ENCODE measurements at regions not wholly inside any gene's neighbourhood (a gene's known extent, or its start where the extent isn't known, plus 50 kb on each side); places are given as distances from the start of the nearest gene placed in this dataset.

GRCh38 chr15:35229085-35229484 is 144.0 kb upstream of the NANOGP8 start:
- Histone ChIP-seq H3K4me2 (ENCODE audit: low read length, poor library complexity, severe bottlenecking) (no peak overlapping the region), H3K4ac (ENCODE audit: low read depth in 1 of 2, low read length in 2 of 2) (no peak overlapping the region), H4K8ac (ENCODE audit: low read length) (no peak overlapping the region), H3K27me3 (ENCODE audit: control insufficient read depth in 1 of 2, insufficient read depth in 1 of 2, low read length in 2 of 2) (no peaks in the 10 kb centered on the region), H3K4me3 (ENCODE audit: insufficient read depth in 1 of 2, low read depth in 1 of 2, low read length in 2 of 2) (no peak overlapping the region), H3K36me3 (ENCODE audit: control insufficient read depth in 1 of 2, insufficient read depth in 2 of 2, low read depth in 1 of 2, low read length in 2 of 2) (no peaks in the 10 kb centered on the region), H2BK15ac (ENCODE audit: low read depth, poor library complexity, severe bottlenecking) (no peak overlapping the region), H3K18ac (ENCODE audit: low read depth in 1 of 2, low read length in 2 of 2) (no peak overlapping the region), H2BK5ac (ENCODE audit: low read depth, low read length, poor library complexity, severe bottlenecking) (no peak overlapping the region), H3K4me1 (ENCODE audit: control insufficient read depth, insufficient read depth, low read depth, low read length) (no peaks in the 10 kb centered on the region), H3K9ac (ENCODE audit: low read length) (no peak overlapping the region), H2AFZ (ENCODE audit: low read depth, low read length) (no peak overlapping the region), H3K79me1 (replicated peaks; ENCODE audit: low read length, poor library complexity, severe bottlenecking) (no peaks in the 10 kb centered on the region), H2AK5ac (ENCODE audit: low read length, severe bottlenecking) (no peak overlapping the region), H3K9me3 (ENCODE audit: control insufficient read depth, low read length) (peaks cover 29% of the 10 kb centered on the region), H3K27ac (ENCODE audit: low read length, poor library complexity, severe bottlenecking) (no peak overlapping the region), H3K23ac (ENCODE audit: low read length in 2 of 2) (no peak overlapping the region), H2BK120ac (ENCODE audit: low read depth, low read length) (no peak overlapping the region), H3K14ac (ENCODE audit: low read length in 2 of 2) (no peak overlapping the region), H2BK12ac (ENCODE audit: low read length in 2 of 2) (no peak overlapping the region), H4K91ac (ENCODE audit: low read length) (no peak overlapping the region)
- no peak for DNase-seq
- WGBS: 100% methylated on average over 1 of the region's 3 CpGs

- H2BK12ac ChIP-seq (ENCODE audit: low read length in 2 of 2): no peak overlapping the region
- no CpG with 5 or more reads among the region's 1 CpG for WGBS
Observed at GRCh38 chr15:35218215-35218614, 133.1 kb upstream of the NANOGP8 start.

GRCh38 chr15:35215093-35215492 is 130.0 kb upstream of the NANOGP8 start:
- Histone ChIP-seq H3K9ac (ENCODE audit: low read length) (no peak overlapping the region), H3K36me3 (ENCODE audit: control insufficient read depth in 1 of 2, insufficient read depth in 2 of 2, low read depth in 1 of 2, low read length in 2 of 2) (no peaks in the 10 kb centered on the region), H3K79me1 (replicated peaks; ENCODE audit: low read length, poor library complexity, severe bottlenecking) (no peaks in the 10 kb centered on the region), H2BK5ac (ENCODE audit: low read depth, low read length, poor library complexity, severe bottlenecking) (no peak overlapping the region), H3K23ac (ENCODE audit: low read length in 2 of 2) (no peak overlapping the region), H4K91ac (ENCODE audit: low read length) (no peak overlapping the region), H2AK5ac (ENCODE audit: low read length, severe bottlenecking) (no peak overlapping the region), H2BK120ac (ENCODE audit: low read depth, low read length) (no peak overlapping the region), H3K9me3 (ENCODE audit: control insufficient read depth, low read length) (no peaks in the 10 kb centered on the region), H3K27ac (ENCODE audit: low read length, poor library complexity, severe bottlenecking) (no peak overlapping the region), H4K8ac (ENCODE audit: low read length) (no peak overlapping the region), H3K4me2 (ENCODE audit: low read length, poor library complexity, severe bottlenecking) (no peak overlapping the region), H3K18ac (ENCODE audit: low read depth in 1 of 2, low read length in 2 of 2) (no peak overlapping the region), H2AFZ (ENCODE audit: low read depth, low read length) (no peak overlapping the region), H3K4me3 (ENCODE audit: insufficient read depth in 1 of 2, low read depth in 1 of 2, low read length in 2 of 2) (no peak overlapping the region), H2BK12ac (ENCODE audit: low read length in 2 of 2) (no peak overlapping the region), H3K27me3 (ENCODE audit: control insufficient read depth in 1 of 2, insufficient read depth in 1 of 2, low read length in 2 of 2) (no peaks in the 10 kb centered on the region), H2BK15ac (ENCODE audit: low read depth, poor library complexity, severe bottlenecking) (no peak overlapping the region), H3K14ac (ENCODE audit: low read length in 2 of 2) (no peak overlapping the region), H3K4me1 (ENCODE audit: control insufficient read depth, insufficient read depth, low read depth, low read length) (no peaks in the 10 kb centered on the region), H3K4ac (ENCODE audit: low read depth in 1 of 2, low read length in 2 of 2) (no peak overlapping the region)
- DNase-seq: no peak

More at GRCh38 chr15:35218215-35218614, 133.1 kb upstream of the NANOGP8 start:
- Histone ChIP-seq H3K18ac (ENCODE audit: low read depth in 1 of 2, low read length in 2 of 2) (no peak overlapping the region), H2AFZ (ENCODE audit: low read depth, low read length) (no peak overlapping the region), H3K79me1 (replicated peaks; ENCODE audit: low read length, poor library complexity, severe bottlenecking) (no peaks in the 10 kb centered on the region), H2BK15ac (ENCODE audit: low read depth, poor library complexity, severe bottlenecking) (no peak overlapping the region), H4K8ac (ENCODE audit: low read length) (no peak overlapping the region), H3K4me1 (ENCODE audit: control insufficient read depth, insufficient read depth, low read depth, low read length) (no peaks in the 10 kb centered on the region), H4K91ac (ENCODE audit: low read length) (no peak overlapping the region), H3K27me3 (ENCODE audit: control insufficient read depth in 1 of 2, insufficient read depth in 1 of 2, low read length in 2 of 2) (no peaks in the 10 kb centered on the region), H3K27ac (ENCODE audit: low read length, poor library complexity, severe bottlenecking) (no peak overlapping the region), H3K4me3 (ENCODE audit: insufficient read depth in 1 of 2, low read depth in 1 of 2, low read length in 2 of 2) (no peak overlapping the region), H3K9ac (ENCODE audit: low read length) (no peak overlapping the region), H3K14ac (ENCODE audit: low read length in 2 of 2) (no peak overlapping the region), H3K9me3 (ENCODE audit: control insufficient read depth, low read length) (no peaks in the 10 kb centered on the region), H2BK120ac (ENCODE audit: low read depth, low read length) (no peak overlapping the region), H3K4ac (ENCODE audit: low read depth in 1 of 2, low read length in 2 of 2) (no peak overlapping the region), H2BK5ac (ENCODE audit: low read depth, low read length, poor library complexity, severe bottlenecking) (no peak overlapping the region), H3K23ac (ENCODE audit: low read length in 2 of 2) (no peak overlapping the region), H2AK5ac (ENCODE audit: low read length, severe bottlenecking) (no peak overlapping the region), H3K4me2 (ENCODE audit: low read length, poor library complexity, severe bottlenecking) (no peak overlapping the region), H3K36me3 (ENCODE audit: control insufficient read depth in 1 of 2, insufficient read depth in 2 of 2, low read depth in 1 of 2, low read length in 2 of 2) (no peaks in the 10 kb centered on the region)
- no peak for DNase-seq

GRCh38 chr15:35211240-35211902 is 126.3 kb upstream of the NANOGP8 start:
- no peak overlapping the region for H3K18ac ChIP-seq (ENCODE audit: low read depth in 1 of 2, low read length in 2 of 2)
- H3K23ac ChIP-seq (ENCODE audit: low read length in 2 of 2): no peak overlapping the region
- H2AFZ ChIP-seq (ENCODE audit: low read depth, low read length): no peak overlapping the region
- no peaks in the 10 kb centered on the region for H3K27me3 ChIP-seq (ENCODE audit: control insufficient read depth in 1 of 2, insufficient read depth in 1 of 2, low read length in 2 of 2)
- H2BK15ac ChIP-seq (ENCODE audit: low read depth, poor library complexity, severe bottlenecking): no peak overlapping the region
- no peak overlapping the region for H4K91ac ChIP-seq (ENCODE audit: low read length)
- H4K8ac ChIP-seq (ENCODE audit: low read length): no peak overlapping the region
- H2AK5ac ChIP-seq (ENCODE audit: low read length, severe bottlenecking): no peak overlapping the region
- DNase-seq: no peak
- no peak overlapping the region for H2BK12ac ChIP-seq (ENCODE audit: low read length in 2 of 2)
- H2BK5ac ChIP-seq (ENCODE audit: low read depth, low read length, poor library complexity, severe bottlenecking): no peak overlapping the region
- no peak overlapping the region for H3K4me2 ChIP-seq (ENCODE audit: low read length, poor library complexity, severe bottlenecking)
- no peaks in the 10 kb centered on the region for H3K9me3 ChIP-seq (ENCODE audit: control insufficient read depth, low read length)
- no peak overlapping the region for H3K27ac ChIP-seq (ENCODE audit: low read length, poor library complexity, severe bottlenecking)
- H3K4me3 ChIP-seq (ENCODE audit: insufficient read depth in 1 of 2, low read depth in 1 of 2, low read length in 2 of 2): no peak overlapping the region
- no peaks in the 10 kb centered on the region for H3K4me1 ChIP-seq (ENCODE audit: control insufficient read depth, insufficient read depth, low read depth, low read length)
- H3K14ac ChIP-seq (ENCODE audit: low read length in 2 of 2): no peak overlapping the region
- H3K79me1 ChIP-seq (replicated peaks; ENCODE audit: low read length, poor library complexity, severe bottlenecking): no peaks in the 10 kb centered on the region
- H3K36me3 ChIP-seq (ENCODE audit: control insufficient read depth in 1 of 2, insufficient read depth in 2 of 2, low read depth in 1 of 2, low read length in 2 of 2): no peaks in the 10 kb centered on the region
- H3K9ac ChIP-seq (ENCODE audit: low read length): no peak overlapping the region
- H2BK120ac ChIP-seq (ENCODE audit: low read depth, low read length): no peak overlapping the region
- H3K4ac ChIP-seq (ENCODE audit: low read depth in 1 of 2, low read length in 2 of 2): no peak overlapping the region
